PC-9 (cell line): ENCODE measurements at regions not wholly inside any gene's neighbourhood (a gene's known extent, or its start where the extent isn't known, plus 50 kb on each side); places are given as distances from the start of the nearest gene placed in this dataset.

Source experiments
- BruUV-seq: library from RNA; stranded (reverse); fragments of 400-500 nt; replicated peaks from 2 replicates; lab custom pipeline; 2021; lab: Mats Ljungman, UMichigan
- CTCF ChIA-PET: fragments of 300-600 bp; sonication (Branson Sonifier 250); formaldehyde crosslinking; loops from one replicate; lab custom pipeline; 2022; ENCODE audit warnings: antibody characterized with exemption; lab: Charles Lee
- POLR2A ChIA-PET: fragments of 300-600 bp; sonication (Branson Sonifier 250); formaldehyde crosslinking; loops from one replicate; lab custom pipeline; 2022; ENCODE audit warnings: antibody characterized with exemption; ENCODE audit not compliant: unreplicated experiment; lab: Charles Lee
- DNase-seq, 2 experiments: peaks; one replicate each; pipeline versions ENCODE4 v3.0.0 to v3.0.0-alpha.2; 2015 to 2022; ENCODE audit warnings: mixed read lengths in 1 of 2
- H2AFZ ChIP-seq: fragments of 200-600 bp; sonication (generic); 2 replicates; pipeline ENCODE4 v1.8.1; 2017; ENCODE audit warnings: antibody characterized with exemption
- H3F3A ChIP-seq: fragments of 200-600 bp; sonication (generic); 2 replicates; pipeline ENCODE4 v1.8.1; 2017; ENCODE audit warnings: antibody characterized with exemption, mild to moderate bottlenecking, low read depth; ENCODE audit not compliant: insufficient read depth
- H3K27ac ChIP-seq: fragments of 200-600 bp; sonication (generic); 2 replicates; pipeline ENCODE4 v1.6.1; 2016; ENCODE audit warnings: mixed run types
- H3K27me3 ChIP-seq: fragments of 200-600 bp; sonication (generic); 2 replicates; pipeline ENCODE4 v1.6.1; 2016; ENCODE audit warnings: low read depth, mixed run types; ENCODE audit not compliant: insufficient read depth
- H3K36me3 ChIP-seq: fragments of 200-600 bp; sonication (generic); 2 replicates; pipeline ENCODE4 v1.6.1; 2016; ENCODE audit warnings: low read depth, mixed run types
- H3K4me1 ChIP-seq: fragments of 200-600 bp; sonication (generic); replicated peaks from 2 replicates; pipeline ENCODE4 v1.6.1; 2016; ENCODE audit warnings: mixed run types; ENCODE audit not compliant: insufficient read depth
- H3K4me2 ChIP-seq: fragments of 200-600 bp; sonication (generic); 2 replicates; pipeline ENCODE4 v1.6.1; 2017; ENCODE audit warnings: mixed run types
- H3K4me3 ChIP-seq: fragments of 200-600 bp; sonication (generic); 2 replicates; pipeline ENCODE4 v1.6.1; 2016; ENCODE audit warnings: mixed run types
- H3K79me2 ChIP-seq: fragments of 200-600 bp; sonication (generic); 2 replicates; pipeline ENCODE4 v1.6.1; 2017; ENCODE audit warnings: low read depth, mixed run types
- H3K9me2 ChIP-seq: fragments of 200-600 bp; sonication (generic); 2 replicates; pipeline ENCODE4 v1.8.1; 2017; ENCODE audit warnings: mild to moderate bottlenecking; ENCODE audit not compliant: insufficient read depth
- H3K9me3 ChIP-seq: fragments of 200-600 bp; sonication (generic); 2 replicates; pipeline ENCODE4 v1.8.1; 2016; ENCODE audit warnings: low read depth; ENCODE audit not compliant: insufficient read depth
- H4K20me1 ChIP-seq: fragments of 200-600 bp; sonication (generic); 2 replicates; pipeline ENCODE4 v1.8.1; 2017; ENCODE audit not compliant: insufficient read depth
- CTCF ChIP-seq: fragments of 200-600 bp; sonication (generic); conservative IDR thresholded peaks from 2 replicates; pipeline ENCODE4 v1.6.1; 2017; ENCODE audit warnings: mixed run types, antibody characterized with exemption, mild to moderate bottlenecking, moderate library complexity
- EZH2 ChIP-seq: fragments of 200-600 bp; sonication (generic); IDR thresholded peaks from 2 replicates; pipeline ENCODE4 v1.8.0; 2017; ENCODE audit warnings: antibody characterized with exemption, low read depth
- intact Hi-C: fragments of 100-400 bp; cut with micrococcal nuclease; formaldehyde crosslinking; loops from one replicate; pipeline ENCODE4 v1.10.0; 2022; ENCODE audit not compliant: unreplicated experiment

- H3K9me2 ChIP-seq = no peaks in the 10 kb centered on the region
Measured at GRCh38 chr4:58209551-58209950, 1099.4 kb upstream of the IGFBP7 start.

GRCh38 chr4:58209001-58209400 is 1098.8 kb upstream of the IGFBP7 start:
- H3K4me2 ChIP-seq = no peak overlapping the region
- POLR2A ChIA-PET = no interaction called here
- no peak overlapping the region for H3K4me3 ChIP-seq
- intact Hi-C loops = no loop called here
- no peaks in the 10 kb centered on the region for H3K79me2 ChIP-seq
- no peak overlapping the region for H3K27ac ChIP-seq
- no peak for DNase-seq
- H3K9me2 ChIP-seq = no peaks in the 10 kb centered on the region
- H3K36me3 ChIP-seq = no peaks in the 10 kb centered on the region
- TF ChIP-seq EZH2 (no peak), CTCF (no peak)
- CTCF ChIA-PET = no interaction called here
- BruUV-seq = no TSS peak
- no peaks in the 10 kb centered on the region for H3K4me1 ChIP-seq
- no peaks in the 10 kb centered on the region for H3F3A ChIP-seq
- no peaks in the 10 kb centered on the region for H4K20me1 ChIP-seq
- H3K27me3 ChIP-seq = no peaks in the 10 kb centered on the region
- no peak overlapping the region for H2AFZ ChIP-seq
- no peaks in the 10 kb centered on the region for H3K9me3 ChIP-seq

More at GRCh38 chr4:58209551-58209950, 1099.4 kb upstream of the IGFBP7 start:
- Histone ChIP-seq H3K4me2 (no peak overlapping the region), H3K27ac (no peak overlapping the region), H3K36me3 (no peaks in the 10 kb centered on the region), H3K4me1 (no peaks in the 10 kb centered on the region), H3K27me3 (no peaks in the 10 kb centered on the region), H3F3A (no peaks in the 10 kb centered on the region), H4K20me1 (no peaks in the 10 kb centered on the region), H2AFZ (no peak overlapping the region), H3K4me3 (no peak overlapping the region), H3K79me2 (no peaks in the 10 kb centered on the region), H3K9me3 (no peaks in the 10 kb centered on the region)
- intact Hi-C loops = no loop called here
- POLR2A ChIA-PET = no interaction called here
- TF ChIP-seq EZH2 = no peak
- TF ChIP-seq CTCF = no peak
- CTCF ChIA-PET = no interaction called here
- no TSS peak for BruUV-seq
- no peak for DNase-seq

GRCh38 chr4:58205446-58206235 is 1095.5 kb upstream of the IGFBP7 start:
- TF ChIP-seq EZH2 (no peak), CTCF (no peak)

More at GRCh38 chr4:58205446-58206235, 1095.5 kb upstream of the IGFBP7 start:
- Histone ChIP-seq H3K9me3 (no peaks in the 10 kb centered on the region), H2AFZ (no peak overlapping the region), H3K4me3 (no peak overlapping the region), H3K27me3 (no peaks in the 10 kb centered on the region), H3K9me2 (no peaks in the 10 kb centered on the region), H3K36me3 (no peaks in the 10 kb centered on the region), H3K79me2 (no peaks in the 10 kb centered on the region), H3K27ac (no peak overlapping the region), H3F3A (no peaks in the 10 kb centered on the region), H4K20me1 (no peaks in the 10 kb centered on the region), H3K4me2 (no peak overlapping the region), H3K4me1 (no peaks in the 10 kb centered on the region)
- DNase-seq = no peak
- BruUV-seq = no TSS peak
- intact Hi-C loops = no loop called here
- CTCF ChIA-PET = no interaction called here
- POLR2A ChIA-PET = no interaction called here
